Tibial nerve (tissue), 4 donors: ENCODE measurements at regions not wholly inside any gene's neighbourhood (a gene's known extent, or its start where the extent isn't known, plus 50 kb on each side); places are given as distances from the start of the nearest gene placed in this dataset.

ENCODE experiments used
- EP300 ChIP-seq, 2 donors: sonication (generic); formaldehyde crosslinking; IDR thresholded peaks; one replicate each; pipeline ENCODE4 v1.6.1; 2017; ENCODE audit warnings: antibody characterized with exemption in 2 of 2, mild to moderate bottlenecking in 1 of 2
- POLR2A ChIP-seq, 2 donors: fragments of 450-650 bp; IDR thresholded peaks; one replicate each; pipeline ENCODE4 v1.6.1; 2017; ENCODE audit warnings: antibody characterized with exemption in 2 of 2, mild to moderate bottlenecking in 2 of 2, moderate library complexity in 2 of 2
- TF ChIP-seq, protein P1 (sequence below), 5 experiments: fragments of 200-600 bp in 3 of 5; fragments of 450-650 bp in 2 of 5; sonication (generic) in 3 of 5; IDR thresholded peaks; one replicate each; pipeline ENCODE4 v1.5.1; 2016 to 2019; ENCODE audit warnings: antibody characterized with exemption in 5 of 5, mild to moderate bottlenecking in 3 of 5, moderate library complexity in 2 of 5

DNA sequence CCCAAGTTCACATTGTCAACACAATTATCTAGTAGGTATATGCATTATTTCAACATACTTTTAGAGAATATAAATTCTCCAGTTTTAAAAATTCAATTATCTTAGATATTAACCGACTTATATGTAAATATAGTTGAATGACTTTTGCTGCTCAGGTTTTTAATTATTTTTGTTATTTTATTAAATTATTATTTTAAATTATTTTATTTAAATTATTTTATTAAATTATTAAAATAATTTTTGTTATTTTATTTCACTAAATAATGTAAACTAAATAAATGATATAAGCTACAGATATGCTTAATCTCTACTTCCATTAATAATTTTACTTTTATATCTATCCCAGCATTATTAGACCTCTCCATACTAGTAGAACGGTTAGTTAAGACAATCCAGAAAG lies 544.3 kb upstream of the ARRDC3 start:
- no peak for TF ChIP-seq POLR2A (IDR thresholded peaks at IDR 0.05)
- TF ChIP-seq, protein P1, sequence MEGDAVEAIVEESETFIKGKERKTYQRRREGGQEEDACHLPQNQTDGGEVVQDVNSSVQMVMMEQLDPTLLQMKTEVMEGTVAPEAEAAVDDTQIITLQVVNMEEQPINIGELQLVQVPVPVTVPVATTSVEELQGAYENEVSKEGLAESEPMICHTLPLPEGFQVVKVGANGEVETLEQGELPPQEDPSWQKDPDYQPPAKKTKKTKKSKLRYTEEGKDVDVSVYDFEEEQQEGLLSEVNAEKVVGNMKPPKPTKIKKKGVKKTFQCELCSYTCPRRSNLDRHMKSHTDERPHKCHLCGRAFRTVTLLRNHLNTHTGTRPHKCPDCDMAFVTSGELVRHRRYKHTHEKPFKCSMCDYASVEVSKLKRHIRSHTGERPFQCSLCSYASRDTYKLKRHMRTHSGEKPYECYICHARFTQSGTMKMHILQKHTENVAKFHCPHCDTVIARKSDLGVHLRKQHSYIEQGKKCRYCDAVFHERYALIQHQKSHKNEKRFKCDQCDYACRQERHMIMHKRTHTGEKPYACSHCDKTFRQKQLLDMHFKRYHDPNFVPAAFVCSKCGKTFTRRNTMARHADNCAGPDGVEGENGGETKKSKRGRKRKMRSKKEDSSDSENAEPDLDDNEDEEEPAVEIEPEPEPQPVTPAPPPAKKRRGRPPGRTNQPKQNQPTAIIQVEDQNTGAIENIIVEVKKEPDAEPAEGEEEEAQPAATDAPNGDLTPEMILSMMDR (IDR thresholded peaks at IDR 0.05): no peak
- TF ChIP-seq EP300 (IDR thresholded peaks at IDR 0.05): no peak
